Tibial artery (tissue), 4 donors: ENCODE measurements at regions not wholly inside any gene's neighbourhood (a gene's known extent, or its start where the extent isn't known, plus 50 kb on each side); places are given as distances from the start of the nearest gene placed in this dataset.

Experiments
- DNase-seq, 2 donors: peaks; one replicate each; pipeline ENCODE4 v3.0.0-alpha.2; 2019
- H3K27ac ChIP-seq, 2 donors: fragments of 200-600 bp; sonication (generic) in 1 of 2; 1 replicate in 1 of 2; 2 replicates in 1 of 2; pipeline ENCODE4 v1.5.1; 2018 to 2019; ENCODE audit warnings: mild to moderate bottlenecking in 1 of 2
- H3K27me3 ChIP-seq, 2 donors: fragments of 200-600 bp; sonication (generic) in 1 of 2; one replicate each; pipeline versions ENCODE4 v1.5.1 to v1.6.0; 2016 to 2019
- H3K36me3 ChIP-seq, 3 donors: fragments of 200-600 bp; sonication (generic) in 2 of 3; one replicate each; pipeline ENCODE4 v1.5.1; 2016 to 2019; ENCODE audit warnings: mild to moderate bottlenecking in 2 of 3
- H3K4me1 ChIP-seq, 4 donors: fragments of 200-600 bp; sonication (generic) in 2 of 4; 1 replicate in 3 of 4; 2 replicates in 1 of 4; pipeline ENCODE4 v1.5.1; 2016 to 2019
- H3K4me3 ChIP-seq, 2 donors: fragments of 200-600 bp; sonication (generic) in 1 of 2; 1 replicate in 1 of 2; 2 replicates in 1 of 2; pipeline ENCODE4 v1.5.1; 2018 to 2019; ENCODE audit warnings: mild to moderate bottlenecking in 2 of 2
- H3K9me3 ChIP-seq, 3 donors: fragments of 200-600 bp; sonication (generic) in 1 of 3; one replicate each; pipeline ENCODE4 v1.5.1; 2016 to 2019
- intact Hi-C: fragments of 100-400 bp; cut with DNase I; formaldehyde crosslinking; loops from one replicate; pipeline ENCODE4 v1.15.0; 2023; ENCODE audit warnings: low total_unique reads
- TF ChIP-seq, protein P1 (sequence below), 2 experiments: fragments of 200-600 bp in 1 of 2; fragments of 450-650 bp in 1 of 2; IDR thresholded peaks; one replicate each; pipeline ENCODE4 v1.5.1; 2017 to 2019; ENCODE audit warnings: antibody characterized with exemption in 2 of 2, mild to moderate bottlenecking in 1 of 2, moderate library complexity in 1 of 2

DNA sequence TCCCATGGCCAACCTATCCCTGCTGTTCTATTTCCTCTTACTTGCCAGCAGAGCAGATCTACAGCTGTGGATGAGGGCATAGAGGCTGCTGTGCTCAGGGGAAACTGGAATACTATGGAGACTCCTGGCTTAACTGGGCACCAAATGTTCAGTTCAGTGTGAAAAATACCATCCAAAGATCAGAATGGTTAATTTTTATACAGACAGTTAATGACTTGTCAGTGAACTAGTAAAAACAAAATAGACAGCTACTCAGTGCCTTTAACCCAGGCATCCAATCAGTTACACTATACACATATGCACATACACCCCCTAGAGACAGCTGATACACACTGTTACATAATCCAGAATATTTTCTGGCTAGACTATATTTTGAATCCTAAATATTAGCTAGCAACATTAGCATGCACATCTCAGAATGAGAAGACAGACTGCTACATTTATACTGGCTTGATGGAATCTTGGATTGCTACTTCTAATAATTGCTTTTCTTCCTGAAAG, 59.1 kb upstream of the WIPF1 start:
- Histone ChIP-seq H3K27me3 (no peaks in the 10 kb centered on the region), H3K4me1 (peaks cover 0 to 58% (median 23%) of the 10 kb centered on the region in 4 donors), H3K36me3 (no peaks in the 10 kb centered on the region), H3K4me3 (no peak overlapping the region), H3K9me3 (peaks cover 0 to 5% (median 0%) of the 10 kb centered on the region in 3 donors), H3K27ac (peak overlapping the region; percentile 34 to 46)
- intact Hi-C loops = no loop called here
- TF ChIP-seq, protein P1, sequence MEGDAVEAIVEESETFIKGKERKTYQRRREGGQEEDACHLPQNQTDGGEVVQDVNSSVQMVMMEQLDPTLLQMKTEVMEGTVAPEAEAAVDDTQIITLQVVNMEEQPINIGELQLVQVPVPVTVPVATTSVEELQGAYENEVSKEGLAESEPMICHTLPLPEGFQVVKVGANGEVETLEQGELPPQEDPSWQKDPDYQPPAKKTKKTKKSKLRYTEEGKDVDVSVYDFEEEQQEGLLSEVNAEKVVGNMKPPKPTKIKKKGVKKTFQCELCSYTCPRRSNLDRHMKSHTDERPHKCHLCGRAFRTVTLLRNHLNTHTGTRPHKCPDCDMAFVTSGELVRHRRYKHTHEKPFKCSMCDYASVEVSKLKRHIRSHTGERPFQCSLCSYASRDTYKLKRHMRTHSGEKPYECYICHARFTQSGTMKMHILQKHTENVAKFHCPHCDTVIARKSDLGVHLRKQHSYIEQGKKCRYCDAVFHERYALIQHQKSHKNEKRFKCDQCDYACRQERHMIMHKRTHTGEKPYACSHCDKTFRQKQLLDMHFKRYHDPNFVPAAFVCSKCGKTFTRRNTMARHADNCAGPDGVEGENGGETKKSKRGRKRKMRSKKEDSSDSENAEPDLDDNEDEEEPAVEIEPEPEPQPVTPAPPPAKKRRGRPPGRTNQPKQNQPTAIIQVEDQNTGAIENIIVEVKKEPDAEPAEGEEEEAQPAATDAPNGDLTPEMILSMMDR (IDR thresholded peaks at IDR 0.05) = no peak
- DNase-seq = no peak

DNA sequence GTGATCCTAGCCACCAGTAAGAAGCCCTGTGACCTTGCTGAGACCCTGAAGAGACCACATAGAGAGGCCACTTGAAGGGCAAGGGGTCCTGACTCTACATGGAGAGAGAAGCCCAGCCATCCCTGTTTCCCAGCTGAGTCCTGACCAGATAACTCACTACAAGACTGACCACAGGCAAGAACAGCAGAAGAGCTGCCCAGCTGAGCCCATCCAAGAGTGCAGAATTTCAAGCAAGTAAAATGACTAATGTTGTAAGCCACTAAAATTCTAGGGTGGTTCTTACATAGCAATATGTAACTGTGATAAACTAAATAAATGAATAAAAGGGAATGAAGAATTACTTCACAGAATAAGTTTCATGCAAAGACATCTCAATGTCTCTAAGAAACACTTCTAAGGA, 58.4 kb upstream of the WIPF1 start:
- TF ChIP-seq, protein P1 (IDR thresholded peaks at IDR 0.05) = no peak
- Histone ChIP-seq H3K27me3 (no peaks in the 10 kb centered on the region), H3K4me1 (peaks cover 0 to 51% (median 19%) of the 10 kb centered on the region in 4 donors), H3K36me3 (no peaks in the 10 kb centered on the region), H3K27ac (no peak overlapping the region), H3K4me3 (no peak overlapping the region), H3K9me3 (peaks cover 0 to 5% (median 0%) of the 10 kb centered on the region in 3 donors)
- no peak for DNase-seq
- intact Hi-C loops = no loop called here

- Histone ChIP-seq H3K27ac (peak overlapping the region; percentile 3 to 54), H3K36me3 (no peaks in the 10 kb centered on the region), H3K4me1 (peaks cover 0 to 42% (median 18%) of the 10 kb centered on the region in 4 donors), H3K27me3 (no peaks in the 10 kb centered on the region), H3K9me3 (peaks cover 0 to 9% (median 0%) of the 10 kb centered on the region in 3 donors), H3K4me3 (no peak overlapping the region)
- TF ChIP-seq, protein P1 (IDR thresholded peaks at IDR 0.05) = no peak
- intact Hi-C loops = no loop called here
- no peak for DNase-seq
Measured at GRCh38 chr2:174654419-174654941, 56.9 kb upstream of the WIPF1 start.

- Histone ChIP-seq H3K27me3 (no peaks in the 10 kb centered on the region), H3K4me3 (no peak overlapping the region), H3K36me3 (peaks cover 0 to 6% (median 0%) of the 10 kb centered on the region in 3 donors), H3K4me1 (peaks cover 0 to 23% (median 1%) of the 10 kb centered on the region in 4 donors), H3K27ac (no peak overlapping the region), H3K9me3 (peaks cover 0 to 14% (median 0%) of the 10 kb centered on the region in 3 donors)
- no peak for DNase-seq
- intact Hi-C loops = no loop called here
- TF ChIP-seq, protein P1 (IDR thresholded peaks at IDR 0.05) = no peak
Measured at GRCh38 chr2:174648896-174649295, 51.3 kb upstream of the WIPF1 start.
